ENCODE measurements at regions not wholly inside any gene's neighbourhood (a gene's known extent, or its start where the extent isn't known, plus 50 kb on each side); places are given as distances from the start of the nearest gene placed in this dataset.
A peak's percentile ranks its signal among the peaks of the same experiment; 100 is the strongest.

- no peak for DNase-seq (ENCODE audit: low spot score)
- no peaks in the 10 kb centered on the region for H3K27me3 ChIP-seq
- H3K4me1 ChIP-seq: peaks cover 0 to 45% of the 10 kb centered on the region in 2 donors
- TF ChIP-seq CTCF (IDR thresholded peaks at IDR 0.05): peak in 1 of 2 donors; percentile 39
- no peaks in the 10 kb centered on the region for H3K36me3 ChIP-seq
- no peaks in the 10 kb centered on the region for H3K9me3 ChIP-seq
- H3K4me3 ChIP-seq: no peak overlapping the region
- peak overlapping the region; percentile 12 to 71 for H3K27ac ChIP-seq
Measured at GRCh38 chr6:139979021-139979725, 604.7 kb upstream of the CITED2 start.

- H3K4me1 ChIP-seq: peaks cover 0 to 46% of the 10 kb centered on the region in 2 donors
- no peak for DNase-seq (ENCODE audit: low spot score)
Measured at GRCh38 chr6:139977887-139978332, 603.5 kb upstream of the CITED2 start.

GRCh38 chr6:139973669-139974344, 599.4 kb upstream of the CITED2 start:
- DNase-seq (ENCODE audit: low spot score): no peak
- peak overlapping the region; percentile 43 to 83 for H3K27ac ChIP-seq
- no peak overlapping the region for H3K4me3 ChIP-seq

More at GRCh38 chr6:139977887-139978332, 603.5 kb upstream of the CITED2 start:
- no peak overlapping the region for H3K4me3 ChIP-seq
- H3K36me3 ChIP-seq: no peaks in the 10 kb centered on the region
- no peaks in the 10 kb centered on the region for H3K27me3 ChIP-seq
- TF ChIP-seq CTCF (IDR thresholded peaks at IDR 0.05): no peak
- H3K27ac ChIP-seq: peak overlapping the region in 1 of 2 donors; percentile 71
- no peaks in the 10 kb centered on the region for H3K9me3 ChIP-seq

GRCh38 chr6:139972116-139972515, 597.7 kb upstream of the CITED2 start:
- Histone ChIP-seq H3K4me1 (peaks cover 0 to 22% of the 10 kb centered on the region in 2 donors), H3K27ac (no peak overlapping the region), H3K9me3 (no peaks in the 10 kb centered on the region), H3K4me3 (no peak overlapping the region), H3K36me3 (no peaks in the 10 kb centered on the region), H3K27me3 (no peaks in the 10 kb centered on the region)
- no peak for DNase-seq (ENCODE audit: low spot score)
- no peak for TF ChIP-seq CTCF (IDR thresholded peaks at IDR 0.05)

More at GRCh38 chr6:139973669-139974344, 599.4 kb upstream of the CITED2 start:
- Histone ChIP-seq H3K9me3 (no peaks in the 10 kb centered on the region), H3K36me3 (no peaks in the 10 kb centered on the region), H3K27me3 (no peaks in the 10 kb centered on the region), H3K4me1 (peaks cover 0 to 22% of the 10 kb centered on the region in 2 donors)
- TF ChIP-seq CTCF (IDR thresholded peaks at IDR 0.05): no peak

- no peak for DNase-seq (ENCODE audit: low spot score)
- Histone ChIP-seq H3K27ac (no peak overlapping the region), H3K9me3 (no peaks in the 10 kb centered on the region), H3K36me3 (no peaks in the 10 kb centered on the region), H3K4me1 (peaks cover 0 to 23% of the 10 kb centered on the region in 2 donors), H3K27me3 (no peaks in the 10 kb centered on the region), H3K4me3 (no peak overlapping the region)
- TF ChIP-seq CTCF (IDR thresholded peaks at IDR 0.05): no peak
Measured at GRCh38 chr6:139970591-139970991, 596.1 kb upstream of the CITED2 start.

All from right atrium auricular region (tissue), 2 donors.